MV-4-11 (cell line): ENCODE measurements at regions not wholly inside any gene's neighbourhood (a gene's known extent, or its start where the extent isn't known, plus 50 kb on each side); places are given as distances from the start of the nearest gene placed in this dataset.
"Not testable (repeated sequence)": the region's sequence is repeated elsewhere in the genome, so short reads cannot be mapped to it uniquely, and the experiment has no call there.

Experiments
- DNase-seq: peaks from one replicate; lab custom pipeline; 2025; lab: John Stamatoyannopoulos, UW

GRCh38 chr4:33923469-33923868 is 2320.8 kb downstream of the ARAP2 start:
- DNase-seq = no peak

GRCh38 chr4:33924239-33924638 is 2320.1 kb downstream of the ARAP2 start:
- DNase-seq = peak; percentile 65

- DNase-seq = no peak
These were observed 2319.5 kb downstream of the ARAP2 start for GRCh38 chr4:33924811-33925210.

- no peak for DNase-seq
These were observed 2313.8 kb downstream of the ARAP2 start for GRCh38 chr4:33930497-33930896.

GRCh38 chr4:33931026-33931425 is 2313.3 kb downstream of the ARAP2 start:
- DNase-seq = no peak

- DNase-seq = no peak
These were observed 2304.0 kb downstream of the ARAP2 start for GRCh38 chr4:33940281-33940680.

- DNase-seq = no peak
These were observed 2302.5 kb downstream of the ARAP2 start for GRCh38 chr4:33941854-33942253.

GRCh38 chr4:33948921-33949320 is 2295.4 kb downstream of the ARAP2 start:
- DNase-seq = no peak

- not testable (repeated sequence) for DNase-seq
These were observed 2290.5 kb downstream of the ARAP2 start for GRCh38 chr4:33953848-33954247.

- DNase-seq = no peak
These were observed 2289.6 kb downstream of the ARAP2 start for GRCh38 chr4:33954759-33955158.

GRCh38 chr4:33959519-33959918 is 2284.8 kb downstream of the ARAP2 start:
- no peak for DNase-seq

GRCh38 chr4:33961761-33962160 is 2282.6 kb downstream of the ARAP2 start:
- DNase-seq = no peak

GRCh38 chr4:33966808-33967207 is 2277.5 kb downstream of the ARAP2 start:
- DNase-seq = no peak

- no peak for DNase-seq
These were observed 2270.0 kb downstream of the ARAP2 start for GRCh38 chr4:33974270-33974669.

GRCh38 chr4:33975995-33976394 is 2268.3 kb downstream of the ARAP2 start:
- peak; percentile 29 for DNase-seq

- DNase-seq = not testable (repeated sequence)
These were observed 2264.5 kb downstream of the ARAP2 start for GRCh38 chr4:33979781-33980180.

- DNase-seq = no peak
These were observed 2264.0 kb downstream of the ARAP2 start for GRCh38 chr4:33980361-33980760.

- no peak for DNase-seq
These were observed 2254.4 kb downstream of the ARAP2 start for GRCh38 chr4:33989820-33990443.

GRCh38 chr4:33996075-33996718 is 2248.1 kb downstream of the ARAP2 start:
- DNase-seq = no peak

GRCh38 chr4:33998291-33998690 is 2246.0 kb downstream of the ARAP2 start:
- no peak for DNase-seq

- DNase-seq = no peak
These were observed 2244.0 kb downstream of the ARAP2 start for GRCh38 chr4:34000356-34000755.

- not testable (repeated sequence) for DNase-seq
These were observed 2237.8 kb downstream of the ARAP2 start for GRCh38 chr4:34006540-34006939.

GRCh38 chr4:34009951-34010350 is 2234.4 kb downstream of the ARAP2 start:
- DNase-seq = no peak
